HepG2 (cell line): ENCODE measurements at regions not wholly inside any gene's neighbourhood (a gene's known extent, or its start where the extent isn't known, plus 50 kb on each side); places are given as distances from the start of the nearest gene placed in this dataset.

Source experiments
- ATAD3A ChIP-seq: sonication (generic); formaldehyde crosslinking; IDR thresholded peaks from 2 replicates; pipeline ENCODE4 v1.4.0; 2020; ENCODE audit warnings: missing genetic modification reagents
- CC2D1A ChIP-seq: sonication (generic); formaldehyde crosslinking; IDR thresholded peaks from 2 replicates; pipeline ENCODE4 v1.8.1; 2023; ENCODE audit warnings: mild to moderate bottlenecking, missing genetic modification reagents
- DMAP1 ChIP-seq: IDR thresholded peaks from 2 replicates; pipeline ENCODE4 v1.6.1; 2016
- KLF16 ChIP-seq, 2 experiments: sonication (generic) in 1 of 2; formaldehyde crosslinking in 1 of 2; IDR thresholded peaks; 2 replicates each; pipeline versions ENCODE4 v1.6.1 to v1.8.0; 2016 to 2023; ENCODE audit warnings: missing genetic modification reagents in 2 of 2, missing compliant biosample characterization in 1 of 2
- NFE2L2 ChIP-seq: fragments of 150-350 bp; IDR thresholded peaks from 2 replicates; pipeline ENCODE4 v1.6.1; 2014; ENCODE audit warnings: low read length
- NKX3-1 ChIP-seq: sonication (generic); formaldehyde crosslinking; IDR thresholded peaks from 2 replicates; pipeline ENCODE4 v1.5.0; 2020; ENCODE audit warnings: missing genetic modification reagents
- PLRG1 ChIP-seq: fragments of 450-650 bp; conservative IDR thresholded peaks from 2 replicates; pipeline ENCODE4 v1.6.1; 2016
- SATB2 ChIP-seq: sonication (generic); formaldehyde crosslinking; IDR thresholded peaks from 2 replicates; pipeline ENCODE4 v1.5.0; 2020; ENCODE audit warnings: missing genetic modification reagents
- SP140L ChIP-seq: sonication (generic); formaldehyde crosslinking; IDR thresholded peaks from 2 replicates; pipeline ENCODE4 v1.4.0; 2020; ENCODE audit warnings: missing genetic modification reagents, borderline replicate concordance
- U2AF2 ChIP-seq: fragments of 200-400 bp; formaldehyde crosslinking; IDR thresholded peaks from 2 replicates; pipeline ENCODE4 v1.6.1; 2017; ENCODE audit warnings: low read depth, mild to moderate bottlenecking, low read length
- ZC3H13 ChIP-seq: sonication (generic); formaldehyde crosslinking; IDR thresholded peaks from 2 replicates; pipeline ENCODE4 v1.8.1; 2023; ENCODE audit warnings: mild to moderate bottlenecking, missing genetic modification reagents, moderate library complexity
- ZHX2 ChIP-seq, 2 experiments: sonication (generic) in 1 of 2; formaldehyde crosslinking in 1 of 2; IDR thresholded peaks; 2 replicates each; pipeline versions ENCODE4 v1.6.1 to v1.9.0; 2014 to 2022; ENCODE audit warnings: antibody characterized with exemption in 1 of 2, borderline replicate concordance in 1 of 2, inconsistent platforms in 1 of 2, low read depth in 1 of 2, missing genetic modification reagents in 1 of 2
- ZNF253 ChIP-seq: sonication (generic); formaldehyde crosslinking; IDR thresholded peaks from 2 replicates; pipeline ENCODE4 v1.8.0; 2022; ENCODE audit warnings: mild to moderate bottlenecking, missing genetic modification reagents, borderline replicate concordance
- ZNF260 ChIP-seq: sonication (generic); formaldehyde crosslinking; IDR thresholded peaks from 2 replicates; pipeline ENCODE4 v1.4.0; 2020; ENCODE audit warnings: missing genetic modification reagents, low read depth, mild to moderate bottlenecking, borderline replicate concordance
- ZNF317 ChIP-seq: sonication (generic); formaldehyde crosslinking; IDR thresholded peaks from 2 replicates; pipeline ENCODE4 v1.5.0; 2020; ENCODE audit warnings: mild to moderate bottlenecking, missing genetic modification reagents
- ZNF362 ChIP-seq: sonication (generic); formaldehyde crosslinking; IDR thresholded peaks from 2 replicates; pipeline ENCODE4 v1.4.0; 2020; ENCODE audit warnings: missing genetic modification reagents, mild to moderate bottlenecking, borderline replicate concordance
- ZNF441 ChIP-seq: sonication (generic); formaldehyde crosslinking; IDR thresholded peaks from 2 replicates; pipeline ENCODE4 v1.7.0; 2021; ENCODE audit warnings: missing genetic modification reagents, borderline replicate concordance
- ZNF446 ChIP-seq: sonication (generic); formaldehyde crosslinking; IDR thresholded peaks from 2 replicates; pipeline ENCODE4 v1.5.0; 2020; ENCODE audit warnings: mild to moderate bottlenecking, missing genetic modification reagents
- ZNF552 ChIP-seq: sonication (generic); formaldehyde crosslinking; IDR thresholded peaks from 2 replicates; pipeline ENCODE4 v1.9.0; 2022; ENCODE audit warnings: missing genetic modification reagents, mild to moderate bottlenecking, borderline replicate concordance
- ZNF562 ChIP-seq: sonication (generic); formaldehyde crosslinking; IDR thresholded peaks from 2 replicates; pipeline ENCODE4 v1.8.0; 2022; ENCODE audit warnings: missing genetic modification reagents, borderline replicate concordance
- ZNF720 ChIP-seq: sonication (generic); formaldehyde crosslinking; IDR thresholded peaks from 2 replicates; pipeline ENCODE4 v1.4.0; 2020; ENCODE audit warnings: missing genetic modification reagents
- TF ChIP-seq, protein P1 (sequence below): sonication (generic); formaldehyde crosslinking; IDR thresholded peaks from 2 replicates; pipeline ENCODE4 v1.4.0; 2020; ENCODE audit warnings: missing genetic modification reagents

- TF ChIP-seq ZNF362 (CRISPR knock-in tag) (no peak), ZNF253 (no peak), ZNF317 (no peak; the same call in 1 of the 2 replicates), ZC3H13 (no peak), ZNF562 (CRISPR knock-in tag) (no peak), DMAP1 (CRISPR knock-in tag) (no peak), SATB2 (CRISPR knock-in tag) (no peak), U2AF2 (no peak), ATAD3A (CRISPR knock-in tag) (no peak), ZNF720 (CRISPR knock-in tag) (no peak), SP140L (CRISPR knock-in tag) (no peak; the same call in 1 of the 2 replicates), NFE2L2 (no peak), ZHX2 (IDR thresholded peaks at IDR 0.05; ENCODE audit: low read depth) (no peak), ZHX2 (CRISPR knock-in tag; IDR thresholded peaks at IDR 0.05; ENCODE audit: borderline replicate concordance) (no peak), ZNF446 (CRISPR knock-in tag) (no peak), PLRG1 (no peak), ZNF552 (CRISPR knock-in tag) (no peak), CC2D1A (CRISPR knock-in tag) (0 out of 2 replicates have a peak, but pooled peaks have one; percentile 49), NKX3-1 (no peak), KLF16 (CRISPR knock-in tag; IDR thresholded peaks at IDR 0.05) (peak in 1 of 2 experiments; percentile 75; a peak in 2 of 4 replicates), ZNF441 (CRISPR knock-in tag) (no peak), ZNF260 (CRISPR knock-in tag) (no peak)
- TF ChIP-seq, protein P1, sequence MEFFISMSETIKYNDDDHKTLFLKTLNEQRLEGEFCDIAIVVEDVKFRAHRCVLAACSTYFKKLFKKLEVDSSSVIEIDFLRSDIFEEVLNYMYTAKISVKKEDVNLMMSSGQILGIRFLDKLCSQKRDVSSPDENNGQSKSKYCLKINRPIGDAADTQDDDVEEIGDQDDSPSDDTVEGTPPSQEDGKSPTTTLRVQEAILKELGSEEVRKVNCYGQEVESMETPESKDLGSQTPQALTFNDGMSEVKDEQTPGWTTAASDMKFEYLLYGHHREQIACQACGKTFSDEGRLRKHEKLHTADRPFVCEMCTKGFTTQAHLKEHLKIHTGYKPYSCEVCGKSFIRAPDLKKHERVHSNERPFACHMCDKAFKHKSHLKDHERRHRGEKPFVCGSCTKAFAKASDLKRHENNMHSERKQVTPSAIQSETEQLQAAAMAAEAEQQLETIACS = no peak
These were observed 130.8 kb downstream of the FOXI3 start (continued) for GRCh38 chr2:88321449-88322248.
